Brain microvascular endothelial cell (primary cell): ENCODE measurements at regions not wholly inside any gene's neighbourhood (a gene's known extent, or its start where the extent isn't known, plus 50 kb on each side); places are given as distances from the start of the nearest gene placed in this dataset.

Experiments used
- DNase-seq: peaks from one replicate; pipeline ENCODE4 v3.0.0-alpha.2; 2020
- H3K27ac ChIP-seq: fragments of 250-450 bp; sonication (Bioruptor Pico); 2 replicates; pipeline ENCODE4 v1.5.1; 2020; ENCODE audit warnings: mild to moderate bottlenecking, moderate library complexity
- H3K27me3 ChIP-seq: fragments of 250-450 bp; sonication (Bioruptor Pico); replicated peaks from 2 replicates; pipeline ENCODE4 v1.5.1; 2020; ENCODE audit warnings: mild to moderate bottlenecking
- H3K36me3 ChIP-seq: fragments of 250-450 bp; sonication (Bioruptor Pico); replicated peaks from 2 replicates; pipeline ENCODE4 v1.5.1; 2020; ENCODE audit warnings: mild to moderate bottlenecking
- H3K4me3 ChIP-seq: 2 replicates; pipeline ENCODE4 v1.5.1; 2011; ENCODE audit warnings: low read depth, mild to moderate bottlenecking, control low read depth, low read length, moderate library complexity
- CTCF ChIP-seq: IDR thresholded peaks from 2 replicates; pipeline ENCODE4 v1.5.1; 2011; ENCODE audit warnings: low read depth, mild to moderate bottlenecking, moderate library complexity, low read length, control low read depth, inconsistent platforms; ENCODE audit errors: missing control alignments
- in situ Hi-C: cut with HindIII; loops from 2 replicates; pipeline ENCODE4 v1.10.0; 2017; ENCODE audit warnings: low sequenced_read_pairs, low pct_ligation_motif_present

GRCh38 chr13:67439365-67439764 is 209.2 kb upstream of the PCDH9 start:
- no peak for TF ChIP-seq CTCF
- in situ Hi-C loops, result no loop called here

GRCh38 chr13:67438465-67438864 is 208.3 kb upstream of the PCDH9 start:
- in situ Hi-C loops, result no loop called here
- DNase-seq, result no peak
- H3K4me3 ChIP-seq, result no peak overlapping the region
- H3K27me3 ChIP-seq, result no peaks in the 10 kb centered on the region
- TF ChIP-seq CTCF, result peak; percentile 25
- H3K27ac ChIP-seq, result no peak overlapping the region
- no peaks in the 10 kb centered on the region for H3K36me3 ChIP-seq

More at GRCh38 chr13:67439365-67439764, 209.2 kb upstream of the PCDH9 start:
- no peak overlapping the region for H3K4me3 ChIP-seq
- no peaks in the 10 kb centered on the region for H3K36me3 ChIP-seq
- H3K27ac ChIP-seq, result no peak overlapping the region
- DNase-seq, result no peak
- no peaks in the 10 kb centered on the region for H3K27me3 ChIP-seq

- H3K36me3 ChIP-seq, result no peaks in the 10 kb centered on the region
- H3K27ac ChIP-seq, result no peak overlapping the region
- H3K27me3 ChIP-seq, result no peaks in the 10 kb centered on the region
- no peak for DNase-seq
- in situ Hi-C loops, result no loop called here
- H3K4me3 ChIP-seq, result no peak overlapping the region
- TF ChIP-seq CTCF, result no peak
Observed at GRCh38 chr13:67437244-67437643, 207.1 kb upstream of the PCDH9 start.

GRCh38 chr13:67421475-67421874 is 191.3 kb upstream of the PCDH9 start:
- Histone ChIP-seq H3K36me3 (no peaks in the 10 kb centered on the region), H3K27me3 (no peaks in the 10 kb centered on the region), H3K4me3 (no peak overlapping the region), H3K27ac (no peak overlapping the region)
- no peak for DNase-seq
- no peak for TF ChIP-seq CTCF
- in situ Hi-C loops, result no loop called here

GRCh38 chr13:67416047-67416925 is 186.2 kb upstream of the PCDH9 start:
- Histone ChIP-seq H3K27ac (no peak overlapping the region), H3K36me3 (no peaks in the 10 kb centered on the region), H3K27me3 (no peaks in the 10 kb centered on the region), H3K4me3 (no peak overlapping the region)
- peak; percentile 93 for TF ChIP-seq CTCF
- DNase-seq, result peak; percentile 43
- in situ Hi-C loops, result no loop called here
